ENCODE measurements at regions not wholly inside any gene's neighbourhood (a gene's known extent, or its start where the extent isn't known, plus 50 kb on each side); places are given as distances from the start of the nearest gene placed in this dataset.

DNA sequence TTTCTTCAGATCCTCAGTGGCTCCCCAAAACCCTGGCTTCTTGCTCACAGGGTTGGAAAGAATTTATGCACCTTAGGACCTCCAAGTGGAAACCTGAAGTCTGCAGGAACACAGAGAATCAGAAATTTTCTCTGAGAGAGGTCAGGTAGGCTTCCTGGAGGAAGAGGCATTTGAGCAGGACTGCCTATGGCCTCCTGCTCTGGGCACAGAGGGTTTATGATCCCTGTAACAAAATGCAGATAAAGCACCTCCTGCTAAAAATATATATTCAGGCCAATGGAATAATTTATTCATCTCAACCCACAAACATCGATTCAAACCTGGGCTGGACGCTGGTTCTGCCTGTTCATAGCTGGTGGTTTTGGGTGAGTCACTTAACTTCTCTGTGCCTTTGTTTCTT lies 68.1 kb upstream of the FGF3 start:
- WGBS (ENCODE audit: insufficient coverage): 100% methylated on average over 2 of the region's 2 CpGs
- DNase-seq: no peak
- no peak overlapping the region for H3K27ac ChIP-seq (ENCODE audit: insufficient read depth in 1 of 2, low read depth in 1 of 2, low read length in 2 of 2, poor library complexity in 1 of 2, severe bottlenecking in 2 of 2)
- H3K9me3 ChIP-seq (ENCODE audit: control extremely low read depth in 1 of 5, control insufficient read depth in 4 of 5, insufficient read depth in 2 of 5, low read depth in 1 of 5, low read length in 4 of 5): no peaks in the 10 kb centered on the region
- H3K36me3 ChIP-seq (ENCODE audit: control insufficient read depth in 4 of 4, insufficient read depth in 4 of 4, low read length in 3 of 4): no peaks in the 10 kb centered on the region
- no peak overlapping the region for H3K4me3 ChIP-seq (ENCODE audit: control insufficient read depth in 1 of 7, extremely low read depth in 1 of 7, insufficient read depth in 4 of 7, low read depth in 2 of 7, low read length in 6 of 7)
- CTCF ChIA-PET: interaction anchor here (0.6 to 1.5 kb wide), 4 partner anchors 14 to 205 kb away, joined by 3 to 7 read pairs (median 4); no protein-coding TSS in a partner anchor
- peaks cover 0 to 51% (median 13%) of the 10 kb centered on the region in 5 experiments for H3K27me3 ChIP-seq (replicated peaks in 2 of 5; ENCODE audit: control insufficient read depth in 4 of 5, insufficient read depth in 5 of 5, low read length in 4 of 5)
- peaks cover 0 to 2% (median 0%) of the 10 kb centered on the region in 4 experiments for H3K4me1 ChIP-seq (ENCODE audit: control extremely low read depth in 1 of 4, control insufficient read depth in 4 of 4, insufficient read depth in 4 of 4, low read length in 3 of 4)
- POLR2A ChIA-PET: no interaction called here

- WGBS (ENCODE audit: insufficient coverage): 96% methylated on average over 10 of the region's 10 CpGs
- CTCF ChIA-PET: interaction anchor here (0.6 to 1.5 kb wide), 5 partner anchors 14 to 206 kb away, joined by 3 to 7 read pairs (median 3); no protein-coding TSS in a partner anchor
- H3K27me3 ChIP-seq (replicated peaks in 2 of 5; ENCODE audit: control insufficient read depth in 4 of 5, insufficient read depth in 5 of 5, low read length in 4 of 5): peaks cover 0 to 51% (median 13%) of the 10 kb centered on the region in 5 experiments
Observed at GRCh38 chr11:69887841-69888427, 68.7 kb upstream of the FGF3 start.

DNA sequence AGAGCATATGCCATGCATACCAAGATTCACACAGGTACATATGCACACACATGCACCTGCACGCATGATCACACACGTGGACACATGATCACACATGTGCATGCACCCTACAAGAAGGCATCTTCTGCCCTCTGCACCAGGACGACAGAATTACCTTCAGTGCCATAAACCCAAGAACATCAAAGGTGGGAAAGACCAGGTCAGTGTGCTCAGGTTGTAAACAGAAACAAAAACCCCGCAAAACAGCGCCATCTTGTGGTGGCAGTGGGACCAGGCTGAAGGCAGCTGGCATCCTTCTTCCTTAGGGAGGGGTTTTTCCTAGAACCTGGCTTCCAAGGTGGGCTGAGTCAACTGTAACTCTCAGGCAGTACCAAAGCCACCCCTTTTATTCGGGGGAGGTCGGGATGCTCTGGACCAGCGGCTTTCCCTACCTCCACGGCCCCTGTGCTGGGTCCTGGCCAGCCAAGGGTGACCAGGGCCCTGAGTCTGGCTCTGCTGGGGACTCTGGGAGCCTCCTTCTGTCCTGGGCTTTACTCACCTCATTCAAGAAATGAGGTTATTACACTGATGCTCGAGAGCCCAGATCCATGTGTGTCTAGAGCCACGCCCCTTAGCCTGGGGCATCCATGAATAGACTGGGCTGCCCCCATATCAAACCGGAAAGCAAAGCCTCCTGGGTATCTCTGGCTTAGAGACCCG lies 69.4 kb upstream of the FGF3 start:
- POLR2A ChIA-PET: no interaction called here
- H3K4me1 ChIP-seq (ENCODE audit: control extremely low read depth in 1 of 4, control insufficient read depth in 4 of 4, insufficient read depth in 4 of 4, low read length in 3 of 4): peaks cover 0 to 11% (median 6%) of the 10 kb centered on the region in 4 experiments

More at GRCh38 chr11:69887841-69888427, 68.7 kb upstream of the FGF3 start:
- DNase-seq: no peak
- peaks cover 0 to 8% (median 4%) of the 10 kb centered on the region in 4 experiments for H3K4me1 ChIP-seq (ENCODE audit: control extremely low read depth in 1 of 4, control insufficient read depth in 4 of 4, insufficient read depth in 4 of 4, low read length in 3 of 4)
- no peaks in the 10 kb centered on the region for H3K9me3 ChIP-seq (ENCODE audit: control extremely low read depth in 1 of 5, control insufficient read depth in 4 of 5, insufficient read depth in 2 of 5, low read depth in 1 of 5, low read length in 4 of 5)
- no peak overlapping the region for H3K4me3 ChIP-seq (ENCODE audit: control insufficient read depth in 1 of 7, extremely low read depth in 1 of 7, insufficient read depth in 4 of 7, low read depth in 2 of 7, low read length in 6 of 7)
- POLR2A ChIA-PET: no interaction called here
- no peaks in the 10 kb centered on the region for H3K36me3 ChIP-seq (ENCODE audit: control insufficient read depth in 4 of 4, insufficient read depth in 4 of 4, low read length in 3 of 4)
- no peak overlapping the region for H3K27ac ChIP-seq (ENCODE audit: insufficient read depth in 1 of 2, low read depth in 1 of 2, low read length in 2 of 2, poor library complexity in 1 of 2, severe bottlenecking in 2 of 2)

GRCh38 chr11:69889400-69890318 lies 70.4 kb upstream of the FGF3 start:
- H3K36me3 ChIP-seq (ENCODE audit: control insufficient read depth in 4 of 4, insufficient read depth in 4 of 4, low read length in 3 of 4): no peaks in the 10 kb centered on the region
- H3K4me1 ChIP-seq (ENCODE audit: control extremely low read depth in 1 of 4, control insufficient read depth in 4 of 4, insufficient read depth in 4 of 4, low read length in 3 of 4): peaks cover 0 to 11% (median 6%) of the 10 kb centered on the region in 4 experiments
- peak in 1 of 3 donors; percentile 36 for DNase-seq
- ChIA-PET POLR2A (no interaction called here), CTCF (interaction anchor here (0.8 to 1.7 kb wide), 10 partner anchors 8 to 307 kb away, joined by 3 to 8 read pairs (median 4); no protein-coding TSS in a partner anchor)
- peaks cover 0 to 53% (median 11%) of the 10 kb centered on the region in 5 experiments for H3K27me3 ChIP-seq (replicated peaks in 2 of 5; ENCODE audit: control insufficient read depth in 4 of 5, insufficient read depth in 5 of 5, low read length in 4 of 5)
- no peak overlapping the region for H3K27ac ChIP-seq (ENCODE audit: insufficient read depth in 1 of 2, low read depth in 1 of 2, low read length in 2 of 2, poor library complexity in 1 of 2, severe bottlenecking in 2 of 2)
- H3K9me3 ChIP-seq (ENCODE audit: control extremely low read depth in 1 of 5, control insufficient read depth in 4 of 5, insufficient read depth in 2 of 5, low read depth in 1 of 5, low read length in 4 of 5): no peaks in the 10 kb centered on the region
- no peak overlapping the region for H3K4me3 ChIP-seq (ENCODE audit: control insufficient read depth in 1 of 7, extremely low read depth in 1 of 7, insufficient read depth in 4 of 7, low read depth in 2 of 7, low read length in 6 of 7)
- WGBS (ENCODE audit: insufficient coverage): 26% methylated on average over 13 of the region's 27 CpGs

More for the DNA sequence above, 69.4 kb upstream of the FGF3 start:
- CTCF ChIA-PET: interaction anchor here (0.8 to 1.4 kb wide), 7 partner anchors 9 to 308 kb away, joined by 3 to 6 read pairs (median 3); no protein-coding TSS in a partner anchor
- Histone ChIP-seq H3K36me3 (ENCODE audit: control insufficient read depth in 4 of 4, insufficient read depth in 4 of 4, low read length in 3 of 4) (no peaks in the 10 kb centered on the region), H3K4me3 (ENCODE audit: control insufficient read depth in 1 of 7, extremely low read depth in 1 of 7, insufficient read depth in 4 of 7, low read depth in 2 of 7, low read length in 6 of 7) (no peak overlapping the region), H3K27ac (ENCODE audit: insufficient read depth in 1 of 2, low read depth in 1 of 2, low read length in 2 of 2, poor library complexity in 1 of 2, severe bottlenecking in 2 of 2) (no peak overlapping the region), H3K9me3 (ENCODE audit: control extremely low read depth in 1 of 5, control insufficient read depth in 4 of 5, insufficient read depth in 2 of 5, low read depth in 1 of 5, low read length in 4 of 5) (no peaks in the 10 kb centered on the region), H3K27me3 (replicated peaks in 2 of 5; ENCODE audit: control insufficient read depth in 4 of 5, insufficient read depth in 5 of 5, low read length in 4 of 5) (peaks cover 0 to 50% (median 12%) of the 10 kb centered on the region in 5 experiments)
- DNase-seq: peak; percentile 51 to 72 (median 61)
- 25% methylated on average over 13 of the region's 13 CpGs for WGBS (ENCODE audit: insufficient coverage)

- ChIA-PET POLR2A (no interaction called here), CTCF (interaction anchor here (0.7 to 1.7 kb wide), 8 partner anchors 8 to 172 kb away, joined by 3 to 8 read pairs (median 4); no protein-coding TSS in a partner anchor)
- Histone ChIP-seq H3K9me3 (ENCODE audit: control extremely low read depth in 1 of 5, control insufficient read depth in 4 of 5, insufficient read depth in 2 of 5, low read depth in 1 of 5, low read length in 4 of 5) (no peaks in the 10 kb centered on the region), H3K27me3 (replicated peaks in 2 of 5; ENCODE audit: control insufficient read depth in 4 of 5, insufficient read depth in 5 of 5, low read length in 4 of 5) (peaks cover 0 to 53% (median 11%) of the 10 kb centered on the region in 5 experiments), H3K4me1 (ENCODE audit: control extremely low read depth in 1 of 4, control insufficient read depth in 4 of 4, insufficient read depth in 4 of 4, low read length in 3 of 4) (peaks cover 0 to 11% (median 6%) of the 10 kb centered on the region in 4 experiments), H3K36me3 (ENCODE audit: control insufficient read depth in 4 of 4, insufficient read depth in 4 of 4, low read length in 3 of 4) (no peaks in the 10 kb centered on the region), H3K4me3 (ENCODE audit: control insufficient read depth in 1 of 7, extremely low read depth in 1 of 7, insufficient read depth in 4 of 7, low read depth in 2 of 7, low read length in 6 of 7) (no peak overlapping the region), H3K27ac (ENCODE audit: insufficient read depth in 1 of 2, low read depth in 1 of 2, low read length in 2 of 2, poor library complexity in 1 of 2, severe bottlenecking in 2 of 2) (no peak overlapping the region)
- no peak for DNase-seq
- 98% methylated on average over 5 of the region's 6 CpGs for WGBS (ENCODE audit: insufficient coverage)
Observed at GRCh38 chr11:69890476-69890875, 71.3 kb upstream of the FGF3 start.

- WGBS (ENCODE audit: insufficient coverage): 66% methylated on average over 35 of the region's 46 CpGs
- Histone ChIP-seq H3K36me3 (ENCODE audit: control insufficient read depth in 4 of 4, insufficient read depth in 4 of 4, low read length in 3 of 4) (no peaks in the 10 kb centered on the region), H3K27me3 (replicated peaks in 2 of 5; ENCODE audit: control insufficient read depth in 4 of 5, insufficient read depth in 5 of 5, low read length in 4 of 5) (peaks cover 0 to 53% (median 11%) of the 10 kb centered on the region in 5 experiments), H3K4me1 (ENCODE audit: control extremely low read depth in 1 of 4, control insufficient read depth in 4 of 4, insufficient read depth in 4 of 4, low read length in 3 of 4) (peaks cover 0 to 11% (median 6%) of the 10 kb centered on the region in 4 experiments), H3K9me3 (ENCODE audit: control extremely low read depth in 1 of 5, control insufficient read depth in 4 of 5, insufficient read depth in 2 of 5, low read depth in 1 of 5, low read length in 4 of 5) (no peaks in the 10 kb centered on the region), H3K27ac (ENCODE audit: insufficient read depth in 1 of 2, low read depth in 1 of 2, low read length in 2 of 2, poor library complexity in 1 of 2, severe bottlenecking in 2 of 2) (no peak overlapping the region), H3K4me3 (ENCODE audit: control insufficient read depth in 1 of 7, extremely low read depth in 1 of 7, insufficient read depth in 4 of 7, low read depth in 2 of 7, low read length in 6 of 7) (no peak overlapping the region)
- ChIA-PET POLR2A (no interaction called here), CTCF (interaction anchor here (1.1 to 2.5 kb wide), 8 partner anchors 10 to 305 kb away, joined by 3 to 8 read pairs (median 3); no protein-coding TSS in a partner anchor)
- no peak for DNase-seq
Observed at GRCh38 chr11:69891421-69892236, 72.4 kb upstream of the FGF3 start.

Data from common myeloid progenitor, CD34-positive (primary cell).